GM12878 (cell line): ENCODE measurements at regions not wholly inside any gene's neighbourhood (a gene's known extent, or its start where the extent isn't known, plus 50 kb on each side); places are given as distances from the start of the nearest gene placed in this dataset.

Experiments used
- ATAC-seq: fragments of 200-7000 bp; cut with Tn5 transposase; 3 replicates; pipeline ENCODE4 v1.9.1; 2020; ENCODE audit warnings: mild to moderate bottlenecking, moderate library complexity
- BruUV-seq: library from RNA; stranded (reverse); fragments of 400-500 nt; replicated peaks from 2 replicates; lab custom pipeline; 2021; lab: Mats Ljungman, UMichigan
- CTCF ChIA-PET: fragments of 300-600 bp; sonication (Branson Sonifier 250); formaldehyde crosslinking; extraction: SDS; loops from one replicate; lab custom pipeline; 2021; ENCODE audit warnings: inconsistent platforms; lab: Yijun Ruan, JAX
- POLR2A ChIA-PET: fragments of 350-600 bp; formaldehyde crosslinking; extraction: SDS; loops from one replicate; lab custom pipeline; 2021; ENCODE audit warnings: inconsistent platforms; lab: Charles Lee
- RAD21 ChIA-PET: fragments of 300-600 bp; sonication (Branson Sonifier 250); formaldehyde crosslinking; loops from one replicate; lab custom pipeline; 2023; ENCODE audit warnings: antibody characterized with exemption; ENCODE audit not compliant: unreplicated experiment; lab: Charles Lee
- SMC1A ChIA-PET: fragments of 300-600 bp; sonication (Branson Sonifier 250); formaldehyde crosslinking; loops from one replicate; lab custom pipeline; 2023; ENCODE audit not compliant: unreplicated experiment, uncharacterized antibody; lab: Charles Lee
- DNase-seq: peaks from one replicate; pipeline ENCODE4 v3.0.0-alpha.2; 2011; ENCODE audit warnings: low read depth, low spot score
- FAIRE-seq: peaks from 3 replicates; lab custom pipeline; 2011; peaks lifted over from hg19 to GRCh38; lab: Jason Lieb, UNC
- H2AFZ ChIP-seq: 2 replicates; pipeline ENCODE4 v1.6.0; 2011; ENCODE audit warnings: low read depth, low read length, control low read depth; ENCODE audit not compliant: control insufficient read depth
- H3K27ac ChIP-seq: 2 replicates; pipeline ENCODE4 v1.5.1; 2011; ENCODE audit warnings: control low read depth; ENCODE audit not compliant: control insufficient read depth, insufficient read depth
- H3K27me3 ChIP-seq, 2 experiments: replicated peaks in 1 of 2; 2 replicates each; pipeline versions ENCODE4 v1.6.0 to v1.6.1; 2011; ENCODE audit warnings: low read length in 1 of 2; ENCODE audit not compliant: control insufficient read depth in 2 of 2, insufficient read depth in 2 of 2
- H3K36me3 ChIP-seq, 2 experiments: 2 replicates each; pipeline ENCODE4 v1.5.1; 2011; ENCODE audit warnings: low read length in 1 of 2; ENCODE audit not compliant: control insufficient read depth in 2 of 2, insufficient read depth in 2 of 2
- H3K4me1 ChIP-seq: 2 replicates; pipeline ENCODE4 v1.6.1; 2011; ENCODE audit warnings: mild to moderate bottlenecking, low read length, moderate library complexity, mixed read lengths; ENCODE audit not compliant: control insufficient read depth, insufficient read depth
- H3K4me2 ChIP-seq: 2 replicates; pipeline ENCODE4 v1.6.0; 2011; ENCODE audit warnings: control low read depth; ENCODE audit not compliant: control insufficient read depth, insufficient read depth
- H3K4me3 ChIP-seq: fragments of 200-600 bp; sonication (generic); 2 replicates; pipeline ENCODE4 v1.5.1; 2016
- H3K79me2 ChIP-seq: 2 replicates; pipeline ENCODE4 v1.6.0; 2011; ENCODE audit warnings: low read length; ENCODE audit not compliant: control insufficient read depth, insufficient read depth
- H3K9ac ChIP-seq: 2 replicates; pipeline ENCODE4 v1.8.0; 2011; ENCODE audit warnings: low read length, control low read depth, mixed read lengths; ENCODE audit not compliant: control insufficient read depth, insufficient read depth
- H3K9me3 ChIP-seq: replicated peaks from 3 replicates; pipeline ENCODE4 v1.5.1; 2011; ENCODE audit warnings: mild to moderate bottlenecking, low read length; ENCODE audit not compliant: control insufficient read depth, insufficient read depth
- H4K20me1 ChIP-seq: 2 replicates; pipeline ENCODE4 v1.6.0; 2011; ENCODE audit not compliant: control insufficient read depth, insufficient read depth
- BCL3 ChIP-seq: IDR thresholded peaks from 2 replicates; pipeline ENCODE4 v1.6.1; 2011; ENCODE audit warnings: borderline replicate concordance, low read depth, mild to moderate bottlenecking, moderate library complexity, low read length; ENCODE audit not compliant: insufficient read depth, poor library complexity, severe bottlenecking
- BCLAF1 ChIP-seq: fragments of 450-650 bp; IDR thresholded peaks from 2 replicates; pipeline ENCODE4 v1.6.1; 2017; ENCODE audit warnings: antibody characterized with exemption, mild to moderate bottlenecking, moderate library complexity
- CBX3 ChIP-seq: fragments of 200-600 bp; sonication (generic); IDR thresholded peaks from 2 replicates; pipeline ENCODE4 v1.6.1; 2016; ENCODE audit warnings: low read depth, borderline replicate concordance
- NFIC ChIP-seq: IDR thresholded peaks from 2 replicates; pipeline ENCODE4 v1.6.1; 2012; ENCODE audit warnings: low read depth, mild to moderate bottlenecking, inconsistent platforms, low read length, moderate library complexity
- PAX8 ChIP-seq: fragments of 450-650 bp; IDR thresholded peaks from 2 replicates; pipeline ENCODE4 v1.6.1; 2017; ENCODE audit warnings: mild to moderate bottlenecking, moderate library complexity
- PML ChIP-seq: IDR thresholded peaks from 2 replicates; pipeline ENCODE4 v1.6.1; 2012; ENCODE audit warnings: low read length, inconsistent platforms
- RAD21 ChIP-seq: IDR thresholded peaks from 2 replicates; pipeline ENCODE4 v1.6.1; 2011; ENCODE audit warnings: mild to moderate bottlenecking, low read depth, low read length, moderate library complexity; ENCODE audit not compliant: insufficient read depth
- TCF12 ChIP-seq: IDR thresholded peaks from 2 replicates; pipeline ENCODE4 v1.6.1; 2011; ENCODE audit warnings: low read depth, mild to moderate bottlenecking, low read length
- ZBTB4 ChIP-seq: fragments of 450-650 bp; formaldehyde crosslinking; IDR thresholded peaks from 2 replicates; pipeline ENCODE4 v1.4.0; 2022; ENCODE audit warnings: mild to moderate bottlenecking, moderate library complexity
- ZNF274 ChIP-seq: IDR thresholded peaks from one replicate; pipeline ENCODE4 v1.8.0; 2011; ENCODE audit not compliant: insufficient read length, insufficient read depth
- WGBS: methylation state at CpG from one replicate; pipeline ENCODE4 v1.1.6; 2016; ENCODE audit warnings: low lambda C conversion rate; ENCODE audit not compliant: insufficient replicate concordance, insufficient coverage; ENCODE audit errors: missing lambda C conversion rate; 5-methylcytosine and 5-hydroxymethylcytosine counted together
- in situ Hi-C: fragments of 300-500 bp; cut with MboI; formaldehyde crosslinking; loops from 9 replicates; pipeline ENCODE4 v1.14.3; 2018; ENCODE audit warnings: mixed read lengths
- intact Hi-C: fragments of 100-400 bp; cut with micrococcal nuclease; formaldehyde crosslinking; loops from one replicate; pipeline ENCODE4 v1.14.2; 2022; ENCODE audit not compliant: unreplicated experiment

- 4% methylated on average over 3 of the region's 3 CpGs for WGBS
- DNase-seq (no peak), ATAC-seq (no peak), FAIRE-seq (no peak)
- Histone ChIP-seq H4K20me1 (no peaks in the 10 kb centered on the region), H3K27me3 (peaks cover 0 to 1% of the 10 kb centered on the region in 2 experiments; a peak in 1 of 4 replicates), H3K9ac (no peak overlapping the region), H3K36me3 (no peaks in the 10 kb centered on the region), H2AFZ (no peak overlapping the region), H3K79me2 (no peaks in the 10 kb centered on the region), H3K27ac (no peak overlapping the region), H3K4me3 (no peak overlapping the region), H3K9me3 (no peaks in the 10 kb centered on the region), H3K4me2 (no peak overlapping the region), H3K4me1 (no peaks in the 10 kb centered on the region)
- no peak for TF ChIP-seq NFIC
- TF ChIP-seq BCL3, result no peak
- TF ChIP-seq BCLAF1, result no peak
- no peak for TF ChIP-seq PAX8
- TF ChIP-seq PML, result no peak
- TF ChIP-seq TCF12, result no peak
- no peak for TF ChIP-seq RAD21
- TF ChIP-seq ZNF274, result no peak
- TF ChIP-seq ZBTB4 (CRISPR knock-in tag), result no peak
- TF ChIP-seq CBX3, result no peak
- ChIA-PET CTCF (no interaction called here), RAD21 (no interaction called here), SMC1A (no interaction called here), POLR2A (no interaction called here)
- in situ Hi-C loops (no loop called here), intact Hi-C loops (no loop called here)
- no TSS peak for BruUV-seq
These were observed 117.0 kb upstream of the KCNG1 start for GRCh38 chr20:51139891-51140290.
